CD4-positive, alpha-beta T cell treated with Interleukin-21 for 1 hour (primary cell): ENCODE measurements at regions not wholly inside any gene's neighbourhood (a gene's known extent, or its start where the extent isn't known, plus 50 kb on each side); places are given as distances from the start of the nearest gene placed in this dataset.
A peak's percentile ranks its signal among the peaks of the same experiment; 100 is the strongest.
"Not testable (repeated sequence)": the region's sequence is repeated elsewhere in the genome, so short reads cannot be mapped to it uniquely, and the experiment has no call there.

Experiments
- DNase-seq: peaks from one replicate; pipeline ENCODE4 v3.0.0-alpha.2; 2020

GRCh38 chr17:27365329-27365945 lies 71.5 kb downstream of the WSB1 start:
- not testable (repeated sequence) for DNase-seq

GRCh38 chr17:27366437-27366836 lies 72.5 kb downstream of the WSB1 start:
- DNase-seq: no peak

GRCh38 chr17:27367121-27367981 lies 73.4 kb downstream of the WSB1 start:
- no peak for DNase-seq

- DNase-seq: no peak
Observed at GRCh38 chr17:27368151-27368795, 74.4 kb downstream of the WSB1 start.

GRCh38 chr17:27368980-27369379 lies 75.1 kb downstream of the WSB1 start:
- no peak for DNase-seq

- DNase-seq: no peak
Observed at GRCh38 chr17:27370776-27371175, 76.9 kb downstream of the WSB1 start.

GRCh38 chr17:27373695-27374094 lies 79.8 kb downstream of the WSB1 start:
- not testable (repeated sequence) for DNase-seq

- DNase-seq: no peak
Observed at GRCh38 chr17:27376637-27377547, 79.4 kb upstream of the KSR1 start.

- no peak for DNase-seq
Observed at GRCh38 chr17:27378482-27379175, 77.6 kb upstream of the KSR1 start.

- DNase-seq: no peak
Observed at GRCh38 chr17:27379888-27380533, 76.2 kb upstream of the KSR1 start.

GRCh38 chr17:27380551-27380950 lies 75.7 kb upstream of the KSR1 start:
- no peak for DNase-seq

GRCh38 chr17:27381007-27381501 lies 75.2 kb upstream of the KSR1 start:
- DNase-seq: peak; percentile 76

GRCh38 chr17:27382025-27382424 lies 74.2 kb upstream of the KSR1 start:
- no peak for DNase-seq

GRCh38 chr17:27384261-27384701 lies 72.0 kb upstream of the KSR1 start:
- no peak for DNase-seq

- DNase-seq: no peak
Observed at GRCh38 chr17:27384726-27385125, 71.5 kb upstream of the KSR1 start.

GRCh38 chr17:27385626-27386025 lies 70.6 kb upstream of the KSR1 start:
- no peak for DNase-seq

GRCh38 chr17:27386206-27387075 lies 69.8 kb upstream of the KSR1 start:
- DNase-seq: no peak

- DNase-seq: no peak
Observed at GRCh38 chr17:27389542-27390140, 66.6 kb upstream of the KSR1 start.

- no peak for DNase-seq
Observed at GRCh38 chr17:27390540-27390939, 65.7 kb upstream of the KSR1 start.

GRCh38 chr17:27391427-27391826 lies 64.8 kb upstream of the KSR1 start:
- DNase-seq: no peak
